GM06990 (cell line): ENCODE measurements at regions not wholly inside any gene's neighbourhood (a gene's known extent, or its start where the extent isn't known, plus 50 kb on each side); places are given as distances from the start of the nearest gene placed in this dataset.

Experiments
- DNase-seq: peaks from one replicate; pipeline ENCODE4 v3.0.0-alpha.2; 2011; ENCODE audit not compliant: insufficient read length; ENCODE audit errors: extremely low read depth
- H3K27me3 ChIP-seq: replicated peaks from 2 replicates; pipeline ENCODE4 v1.6.0; 2011; ENCODE audit warnings: low read length; ENCODE audit not compliant: control insufficient read depth, insufficient read depth
- H3K36me3 ChIP-seq: 2 replicates; pipeline ENCODE4 v1.5.1; 2011; ENCODE audit warnings: low read length; ENCODE audit not compliant: control insufficient read depth, insufficient read depth
- H3K4me3 ChIP-seq: replicated peaks from 2 replicates; pipeline ENCODE4 v1.5.1; 2011; ENCODE audit warnings: low read depth, mild to moderate bottlenecking, control low read depth, low read length
- TF ChIP-seq, protein P1 (sequence below): IDR thresholded peaks from 2 replicates; pipeline ENCODE4 v1.5.1; 2011; ENCODE audit warnings: low read length, control low read depth, mild to moderate bottlenecking, inconsistent platforms; ENCODE audit not compliant: insufficient read depth, poor library complexity, severe bottlenecking

GRCh38 chr13:24614306-24615080 is 65.7 kb upstream of the ATP12A start:
- H3K4me3 ChIP-seq, result no peak overlapping the region
- H3K36me3 ChIP-seq, result no peaks in the 10 kb centered on the region
- TF ChIP-seq, protein P1, sequence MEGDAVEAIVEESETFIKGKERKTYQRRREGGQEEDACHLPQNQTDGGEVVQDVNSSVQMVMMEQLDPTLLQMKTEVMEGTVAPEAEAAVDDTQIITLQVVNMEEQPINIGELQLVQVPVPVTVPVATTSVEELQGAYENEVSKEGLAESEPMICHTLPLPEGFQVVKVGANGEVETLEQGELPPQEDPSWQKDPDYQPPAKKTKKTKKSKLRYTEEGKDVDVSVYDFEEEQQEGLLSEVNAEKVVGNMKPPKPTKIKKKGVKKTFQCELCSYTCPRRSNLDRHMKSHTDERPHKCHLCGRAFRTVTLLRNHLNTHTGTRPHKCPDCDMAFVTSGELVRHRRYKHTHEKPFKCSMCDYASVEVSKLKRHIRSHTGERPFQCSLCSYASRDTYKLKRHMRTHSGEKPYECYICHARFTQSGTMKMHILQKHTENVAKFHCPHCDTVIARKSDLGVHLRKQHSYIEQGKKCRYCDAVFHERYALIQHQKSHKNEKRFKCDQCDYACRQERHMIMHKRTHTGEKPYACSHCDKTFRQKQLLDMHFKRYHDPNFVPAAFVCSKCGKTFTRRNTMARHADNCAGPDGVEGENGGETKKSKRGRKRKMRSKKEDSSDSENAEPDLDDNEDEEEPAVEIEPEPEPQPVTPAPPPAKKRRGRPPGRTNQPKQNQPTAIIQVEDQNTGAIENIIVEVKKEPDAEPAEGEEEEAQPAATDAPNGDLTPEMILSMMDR, result no peak
- DNase-seq, result no peak
- no peaks in the 10 kb centered on the region for H3K27me3 ChIP-seq

- Histone ChIP-seq H3K36me3 (no peaks in the 10 kb centered on the region), H3K4me3 (no peak overlapping the region), H3K27me3 (no peaks in the 10 kb centered on the region)
- TF ChIP-seq, protein P1, result no peak
- no peak for DNase-seq
These were observed 65.1 kb upstream of the ATP12A start for GRCh38 chr13:24615114-24615513.

GRCh38 chr13:24615911-24616472 is 64.2 kb upstream of the ATP12A start:
- no peaks in the 10 kb centered on the region for H3K27me3 ChIP-seq
- H3K36me3 ChIP-seq, result no peaks in the 10 kb centered on the region
- TF ChIP-seq, protein P1, result no peak
- DNase-seq, result no peak
- no peak overlapping the region for H3K4me3 ChIP-seq

DNA sequence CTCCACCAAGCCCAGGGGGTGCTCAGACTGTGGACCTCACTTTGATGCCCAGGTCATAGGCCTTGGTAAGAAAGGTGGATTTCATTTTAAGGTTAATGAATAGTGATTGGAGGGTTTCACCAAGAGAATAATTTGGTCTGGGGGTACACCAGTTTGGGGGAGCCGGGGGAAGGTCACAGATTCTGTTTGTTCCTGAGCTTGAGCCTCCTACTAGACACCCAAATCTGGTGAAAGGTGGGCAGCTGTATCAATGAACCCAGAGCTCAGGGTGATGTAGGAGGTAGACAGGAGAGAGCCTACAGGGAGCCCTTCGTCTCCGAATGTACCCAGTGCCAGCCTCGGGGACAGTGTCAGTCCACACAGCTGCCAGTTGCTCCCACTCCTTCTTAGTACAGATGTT is 63.7 kb upstream of the ATP12A start:
- Histone ChIP-seq H3K27me3 (no peaks in the 10 kb centered on the region), H3K4me3 (no peak overlapping the region), H3K36me3 (no peaks in the 10 kb centered on the region)
- TF ChIP-seq, protein P1, result no peak
- no peak for DNase-seq

DNA sequence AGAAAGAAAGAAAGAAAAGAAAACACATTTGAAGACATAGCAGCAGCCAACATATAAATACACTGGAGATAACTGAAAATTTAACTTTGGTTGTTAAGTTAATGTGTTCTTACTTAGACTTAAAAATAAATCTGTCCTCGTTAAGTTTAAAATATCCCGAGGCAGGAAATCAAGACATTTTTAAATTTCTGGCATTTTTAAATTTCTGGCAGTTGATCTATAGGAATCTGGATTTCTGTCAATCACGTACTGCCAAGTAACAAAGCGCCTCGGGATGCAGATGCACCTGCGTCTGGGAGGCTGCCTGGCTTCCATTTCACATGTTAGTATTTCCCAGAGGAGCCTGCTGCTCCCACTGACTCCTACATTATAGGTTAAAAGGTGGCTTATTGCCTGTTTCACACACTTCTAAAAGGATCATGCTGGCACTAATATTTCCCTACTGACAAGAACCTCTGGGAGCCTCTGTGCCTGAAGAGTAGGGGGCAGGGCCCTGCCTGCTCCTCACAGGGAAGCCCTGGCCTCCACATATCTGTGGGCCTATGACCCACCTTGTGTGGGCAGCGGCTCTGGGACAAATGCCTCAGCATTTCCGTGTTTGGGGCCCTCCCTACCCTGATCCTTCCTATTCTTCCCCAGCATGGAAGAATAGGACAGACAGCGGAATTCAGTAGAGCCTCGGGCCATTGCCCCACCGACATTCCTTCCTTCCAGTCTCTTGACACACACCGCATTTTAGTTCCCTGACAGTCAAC is 62.8 kb upstream of the ATP12A start:
- H3K4me3 ChIP-seq, result no peak overlapping the region
- H3K36me3 ChIP-seq, result no peaks in the 10 kb centered on the region
- TF ChIP-seq, protein P1, result no peak
- no peaks in the 10 kb centered on the region for H3K27me3 ChIP-seq
- DNase-seq, result no peak
